ENCODE measurements at regions not wholly inside any gene's neighbourhood (a gene's known extent, or its start where the extent isn't known, plus 50 kb on each side); places are given as distances from the start of the nearest gene placed in this dataset.

- no peak for DNase-seq (ENCODE audit: low read depth in 4 of 4, low spot score in 3 of 4)
Measured at GRCh38 chr12:132397152-132397933, 68.0 kb upstream of the GALNT9 start.

DNA sequence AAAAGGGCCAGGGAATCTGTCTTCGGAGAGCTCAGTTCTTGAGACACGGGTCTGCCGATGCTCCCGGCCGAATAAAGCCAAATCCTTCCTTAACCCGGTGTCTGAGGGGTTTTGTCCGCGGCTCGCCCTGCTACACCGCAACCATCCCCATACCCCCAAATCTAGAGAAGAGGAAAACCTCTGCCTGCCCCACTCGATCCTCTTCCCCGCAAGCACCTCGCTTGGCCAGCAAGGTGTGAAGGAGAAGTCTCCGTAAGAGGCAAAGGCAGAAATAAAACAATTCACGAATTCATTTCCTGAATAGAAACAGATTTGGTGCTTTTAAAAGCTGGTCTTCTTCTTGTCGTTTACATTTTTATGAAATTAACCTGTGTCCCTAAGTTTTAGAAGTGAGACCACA lies 67.3 kb upstream of the GALNT9 start:
- DNase-seq (ENCODE audit: low read depth in 4 of 4, low spot score in 3 of 4): no peak

GRCh38 chr12:132395908-132396305 lies 66.5 kb upstream of the GALNT9 start:
- no peak for DNase-seq (ENCODE audit: low read depth in 4 of 4, low spot score in 3 of 4)

- DNase-seq (ENCODE audit: low read depth in 4 of 4, low spot score in 3 of 4): no peak
Measured at GRCh38 chr12:132395192-132395907, 66.0 kb upstream of the GALNT9 start.

GRCh38 chr12:132393991-132394949 lies 64.9 kb upstream of the GALNT9 start:
- DNase-seq (ENCODE audit: low read depth in 4 of 4, low spot score in 3 of 4): no peak

DNA sequence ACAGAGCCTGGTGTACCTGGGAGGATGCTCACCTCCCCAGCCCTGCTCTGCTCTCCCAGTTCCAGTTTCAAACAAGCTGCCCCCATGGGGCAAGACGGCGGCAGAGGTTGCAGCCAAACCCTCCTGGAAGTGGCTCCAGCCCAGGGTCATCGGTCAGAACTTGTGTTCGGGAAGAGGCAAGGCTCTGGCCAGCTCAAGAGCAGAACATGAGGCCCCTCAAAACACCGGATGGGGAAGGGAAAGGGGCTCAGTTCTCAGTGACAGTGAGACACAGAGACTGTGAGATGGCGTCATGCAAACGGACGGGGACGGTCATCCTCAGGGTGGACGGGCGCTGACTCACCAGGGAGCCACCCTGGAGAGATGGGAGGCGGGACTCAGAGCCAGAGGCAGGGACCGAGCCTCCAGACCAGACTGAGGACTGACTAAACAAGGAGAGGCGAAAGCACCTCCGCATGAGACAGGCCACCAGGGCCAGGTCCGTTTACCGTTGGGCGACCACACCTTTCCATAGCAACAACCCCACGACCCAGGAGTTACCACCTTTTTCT lies 63.9 kb upstream of the GALNT9 start:
- no peak for DNase-seq (ENCODE audit: low read depth in 4 of 4, low spot score in 3 of 4)

- DNase-seq (ENCODE audit: low read depth in 4 of 4, low spot score in 3 of 4): no peak
Measured at GRCh38 chr12:132392389-132393244, 63.2 kb upstream of the GALNT9 start.

DNA sequence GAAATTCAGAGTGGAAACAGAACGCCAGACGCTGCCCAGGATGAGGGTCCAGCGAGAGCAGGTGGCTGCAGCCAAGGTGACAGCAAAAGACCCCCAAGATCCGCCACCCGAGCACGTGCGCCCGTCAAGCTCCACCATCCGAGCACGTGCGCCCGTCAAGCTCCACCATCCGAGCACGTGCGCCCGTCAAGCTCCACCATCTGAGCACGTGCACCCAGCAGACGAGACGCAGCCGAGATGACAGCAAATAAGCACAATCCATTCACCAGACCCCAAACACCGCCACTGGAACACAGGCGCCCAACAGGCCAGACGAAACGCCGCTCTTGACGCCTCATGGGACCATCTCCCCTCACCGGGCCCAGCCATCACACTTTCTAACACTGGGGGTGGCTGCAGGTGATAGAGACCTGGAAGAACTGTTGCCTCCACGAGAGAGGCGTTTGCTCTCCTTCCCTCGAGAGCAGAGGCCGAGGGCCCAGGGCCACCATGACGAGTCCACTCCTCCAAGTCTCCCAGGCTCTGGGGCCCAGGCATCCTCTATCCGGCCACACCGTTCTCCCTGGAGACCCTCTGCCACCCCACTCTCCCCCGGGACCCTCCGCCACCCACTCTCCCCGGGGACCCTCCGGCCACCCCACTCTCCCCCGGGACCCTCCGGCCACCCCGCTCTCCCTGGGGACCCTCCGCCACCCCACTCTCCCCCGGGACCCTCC lies 62.1 kb upstream of the GALNT9 start:
- no peak for DNase-seq (ENCODE audit: low read depth in 4 of 4, low spot score in 3 of 4)

DNA sequence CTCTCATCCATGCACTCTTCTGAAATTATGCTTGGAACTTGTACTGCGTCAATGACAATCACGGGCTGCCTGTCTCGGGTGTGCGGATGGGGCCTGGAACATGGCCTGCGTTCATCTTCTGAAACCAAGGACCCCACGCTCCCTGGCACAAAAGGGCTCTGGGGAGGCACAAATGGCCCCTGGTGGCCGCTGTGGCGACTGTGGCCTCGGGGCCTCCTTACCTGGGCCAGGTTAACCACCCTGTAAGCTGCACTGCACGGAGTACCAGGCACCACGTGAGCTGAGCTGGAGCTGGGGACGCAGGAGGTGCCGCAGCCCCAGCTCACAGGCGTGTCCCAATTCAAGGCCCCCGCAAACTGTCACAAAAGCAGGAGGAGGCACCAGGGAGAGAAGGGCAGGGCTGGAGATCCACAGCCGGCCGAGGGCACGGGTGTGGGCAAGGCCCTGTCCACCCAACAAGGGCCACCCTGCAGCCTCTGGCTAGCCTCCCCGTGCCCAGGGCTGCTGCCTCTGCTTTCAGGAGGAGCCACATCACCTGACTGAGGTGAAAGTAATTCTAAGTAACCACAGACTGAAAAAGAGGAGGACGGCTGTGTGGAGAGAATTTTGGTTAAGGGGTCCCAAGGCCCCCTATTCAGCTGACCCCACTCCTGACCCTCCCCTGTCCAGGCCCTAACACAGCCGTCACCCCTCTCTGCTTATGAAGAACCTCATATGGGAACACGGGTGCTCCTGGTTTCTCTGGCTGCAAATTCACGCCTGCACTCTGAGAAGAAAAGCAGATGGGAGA lies 61.1 kb upstream of the GALNT9 start:
- DNase-seq (ENCODE audit: low read depth in 4 of 4, low spot score in 3 of 4): no peak

GRCh38 chr12:132389526-132390286 lies 60.3 kb upstream of the GALNT9 start:
- no peak for DNase-seq (ENCODE audit: low read depth in 4 of 4, low spot score in 3 of 4)

GRCh38 chr12:132389026-132389425 lies 59.6 kb upstream of the GALNT9 start:
- DNase-seq (ENCODE audit: low read depth in 4 of 4, low spot score in 3 of 4): no peak

- DNase-seq (ENCODE audit: low read depth in 4 of 4, low spot score in 3 of 4): no peak
Measured at GRCh38 chr12:132388379-132389015, 59.1 kb upstream of the GALNT9 start.

GRCh38 chr12:132386926-132387497 lies 57.6 kb upstream of the GALNT9 start:
- DNase-seq (ENCODE audit: low read depth in 4 of 4, low spot score in 3 of 4): no peak

DNA sequence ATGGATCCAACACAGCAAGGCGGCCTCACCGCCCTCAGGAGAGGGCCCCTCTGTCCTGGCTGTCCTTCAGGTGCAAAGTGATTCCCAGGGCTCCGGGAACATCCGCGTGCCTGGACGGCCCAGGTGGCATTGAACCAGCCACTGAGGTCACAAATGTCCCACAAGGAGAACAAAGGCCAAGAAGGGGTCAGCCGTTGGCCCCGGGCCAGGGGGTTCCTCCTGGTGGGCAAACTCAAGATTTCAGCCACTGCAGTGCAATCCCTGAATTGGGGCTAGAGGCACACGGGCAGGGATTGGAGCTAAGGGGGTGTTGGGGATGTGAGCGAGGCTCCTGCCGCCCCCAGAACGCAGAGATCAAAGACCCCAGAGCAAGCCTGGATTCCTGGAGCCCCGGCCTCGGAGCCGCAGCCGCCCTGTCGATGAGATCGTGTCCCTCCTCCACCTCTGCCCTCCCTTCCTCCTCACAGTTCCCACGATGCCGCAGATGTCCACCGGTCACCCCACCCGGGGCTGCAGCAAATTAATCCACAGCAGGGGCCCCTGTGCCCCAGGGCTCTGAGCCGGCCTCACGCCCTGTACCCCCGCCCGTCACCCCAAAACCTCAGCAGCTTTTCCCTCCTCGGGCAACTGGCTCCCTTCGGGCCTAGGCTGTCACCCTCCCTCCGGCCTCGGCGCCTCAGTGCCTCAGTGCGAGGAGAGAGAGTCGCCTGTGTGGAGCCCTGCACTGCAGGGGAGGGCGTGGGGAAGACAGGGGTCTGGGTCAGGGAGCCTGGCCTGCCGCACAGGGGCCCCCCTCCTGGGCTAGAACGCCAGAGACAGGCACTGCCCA lies 56.7 kb upstream of the GALNT9 start:
- no peak for DNase-seq (ENCODE audit: low read depth in 4 of 4, low spot score in 3 of 4)

- no peak for DNase-seq (ENCODE audit: low read depth in 4 of 4, low spot score in 3 of 4)
Measured at GRCh38 chr12:132384916-132385774, 55.8 kb upstream of the GALNT9 start.
